ENCODE measurements at regions not wholly inside any gene's neighbourhood (a gene's known extent, or its start where the extent isn't known, plus 50 kb on each side); places are given as distances from the start of the nearest gene placed in this dataset.
"Not testable (repeated sequence)": the region's sequence is repeated elsewhere in the genome, so short reads cannot be mapped to it uniquely, and the experiment has no call there.

GRCh38 chr1:59201341-59201740 lies 95.6 kb upstream of the FGGY start:
- DNase-seq, result no peak
- Histone ChIP-seq H3K27ac (ENCODE audit: low read depth, low read length) (no peak overlapping the region), H3K9ac (ENCODE audit: extremely low read depth, low read length, poor library complexity, severe bottlenecking) (no peak overlapping the region), H3K27me3 (ENCODE audit: control insufficient read depth, insufficient read depth, low read length, poor library complexity, severe bottlenecking) (no peaks in the 10 kb centered on the region), H3K36me3 (ENCODE audit: control insufficient read depth, insufficient read depth, low read length) (no peaks in the 10 kb centered on the region), H3K4me1 (ENCODE audit: control insufficient read depth, insufficient read depth, low read length) (peaks cover 2% of the 10 kb centered on the region), H3K4me3 (ENCODE audit: low read length) (no peak overlapping the region), H3K9me3 (ENCODE audit: control insufficient read depth, low read length) (peaks cover 11% of the 10 kb centered on the region)
- Mint-ChIP-seq H3K4me1 (peaks cover 11% of the 10 kb centered on the region), H3K27ac (no peak overlapping the region), H3K36me3 (ENCODE audit: low read depth) (peaks cover 3% of the 10 kb centered on the region), H3K9me3 (peaks cover 14% of the 10 kb centered on the region), H3K4me3 (no peak overlapping the region), H3K27me3 (ENCODE audit: insufficient read depth) (peaks cover 4% of the 10 kb centered on the region)
- TF ChIP-seq CTCF (conservative IDR thresholded peaks at IDR 0.05), result no peak

- H3K27ac ChIP-seq (ENCODE audit: low read depth, low read length), result no peak overlapping the region
- H3K9ac ChIP-seq (ENCODE audit: extremely low read depth, low read length, poor library complexity, severe bottlenecking), result no peak overlapping the region
- 100% methylated on average over 1 of the region's 1 CpG; no CpG with 5 or more reads in 1 of the 2 experiments for WGBS, 2 experiments (ENCODE audit: insufficient coverage in 1 of 2, insufficient read length in 1 of 2)
- H3K27me3 ChIP-seq (ENCODE audit: control insufficient read depth, insufficient read depth, low read length, poor library complexity, severe bottlenecking), result no peaks in the 10 kb centered on the region
- Mint-ChIP-seq H3K4me1 (peaks cover 13% of the 10 kb centered on the region), H3K27me3 (ENCODE audit: insufficient read depth) (peaks cover 4% of the 10 kb centered on the region), H3K4me3 (no peak overlapping the region), H3K36me3 (ENCODE audit: low read depth) (peaks cover 3% of the 10 kb centered on the region), H3K9me3 (peaks cover 18% of the 10 kb centered on the region), H3K27ac (no peak overlapping the region)
- H3K4me1 ChIP-seq (ENCODE audit: control insufficient read depth, insufficient read depth, low read length), result peaks cover 2% of the 10 kb centered on the region
- TF ChIP-seq CTCF (conservative IDR thresholded peaks at IDR 0.05), result no peak
- H3K9me3 ChIP-seq (ENCODE audit: control insufficient read depth, low read length), result peaks cover 11% of the 10 kb centered on the region
- no peak for DNase-seq
- H3K36me3 ChIP-seq (ENCODE audit: control insufficient read depth, insufficient read depth, low read length), result no peaks in the 10 kb centered on the region
- H3K4me3 ChIP-seq (ENCODE audit: low read length), result no peak overlapping the region
Observed at GRCh38 chr1:59202455-59202854, 94.4 kb upstream of the FGGY start.

GRCh38 chr1:59204001-59204400 lies 92.9 kb upstream of the FGGY start:
- Histone ChIP-seq H3K27ac (ENCODE audit: low read depth, low read length) (no peak overlapping the region), H3K9me3 (ENCODE audit: control insufficient read depth, low read length) (peaks cover 11% of the 10 kb centered on the region), H3K4me1 (ENCODE audit: control insufficient read depth, insufficient read depth, low read length) (peaks cover 2% of the 10 kb centered on the region), H3K36me3 (ENCODE audit: control insufficient read depth, insufficient read depth, low read length) (no peaks in the 10 kb centered on the region), H3K9ac (ENCODE audit: extremely low read depth, low read length, poor library complexity, severe bottlenecking) (no peak overlapping the region), H3K27me3 (ENCODE audit: control insufficient read depth, insufficient read depth, low read length, poor library complexity, severe bottlenecking) (no peaks in the 10 kb centered on the region), H3K4me3 (ENCODE audit: low read length) (no peak overlapping the region)
- Mint-ChIP-seq H3K27ac (no peak overlapping the region), H3K4me3 (no peak overlapping the region), H3K36me3 (ENCODE audit: low read depth) (peaks cover 3% of the 10 kb centered on the region), H3K4me1 (peaks cover 13% of the 10 kb centered on the region), H3K27me3 (ENCODE audit: insufficient read depth) (peaks cover 4% of the 10 kb centered on the region), H3K9me3 (peaks cover 25% of the 10 kb centered on the region)
- DNase-seq, result no peak
- TF ChIP-seq CTCF (conservative IDR thresholded peaks at IDR 0.05), result no peak
- WGBS, 2 experiments (ENCODE audit: insufficient coverage in 1 of 2, insufficient read length in 1 of 2), result 90 to 100% methylated on average over 1 of the region's 1 CpG

GRCh38 chr1:59206616-59207015 lies 90.3 kb upstream of the FGGY start:
- H3K9me3 ChIP-seq (ENCODE audit: control insufficient read depth, low read length), result peaks cover 11% of the 10 kb centered on the region
- not testable (repeated sequence) for H3K36me3 ChIP-seq (ENCODE audit: control insufficient read depth, insufficient read depth, low read length); H3K4me3 ChIP-seq (ENCODE audit: low read length); H3K4me1 Mint-ChIP-seq; H3K9ac ChIP-seq (ENCODE audit: extremely low read depth, low read length, poor library complexity, severe bottlenecking); H3K4me1 ChIP-seq (ENCODE audit: control insufficient read depth, insufficient read depth, low read length); H3K27me3 ChIP-seq (ENCODE audit: control insufficient read depth, insufficient read depth, low read length, poor library complexity, severe bottlenecking); H3K27ac ChIP-seq (ENCODE audit: low read depth, low read length); H3K27ac Mint-ChIP-seq; H3K36me3 Mint-ChIP-seq (ENCODE audit: low read depth); H3K27me3 Mint-ChIP-seq (ENCODE audit: insufficient read depth); H3K4me3 Mint-ChIP-seq
- peaks cover 38% of the 10 kb centered on the region for H3K9me3 Mint-ChIP-seq
- peak; percentile 51 for DNase-seq
- 87% methylated on average over 4 of the region's 4 CpGs; no CpG with 5 or more reads in 1 of the 2 experiments for whole genome bisulfite sequencing, 2 experiments (ENCODE audit: insufficient coverage in 1 of 2, insufficient read length in 1 of 2)

GRCh38 chr1:59210430-59210829 lies 86.5 kb upstream of the FGGY start:
- H3K4me1 Mint-ChIP-seq; H3K4me3 Mint-ChIP-seq; H3K27ac Mint-ChIP-seq; H3K9me3 ChIP-seq (ENCODE audit: control insufficient read depth, low read length); H3K4me3 ChIP-seq (ENCODE audit: low read length); H3K36me3 Mint-ChIP-seq (ENCODE audit: low read depth); H3K27me3 Mint-ChIP-seq (ENCODE audit: insufficient read depth); H3K9ac ChIP-seq (ENCODE audit: extremely low read depth, low read length, poor library complexity, severe bottlenecking); H3K27me3 ChIP-seq (ENCODE audit: control insufficient read depth, insufficient read depth, low read length, poor library complexity, severe bottlenecking); H3K27ac ChIP-seq (ENCODE audit: low read depth, low read length); H3K36me3 ChIP-seq (ENCODE audit: control insufficient read depth, insufficient read depth, low read length); DNase-seq; H3K4me1 ChIP-seq (ENCODE audit: control insufficient read depth, insufficient read depth, low read length): not testable (repeated sequence)
- peaks cover 27% of the 10 kb centered on the region for H3K9me3 Mint-ChIP-seq
- 98 to 100% methylated on average over 2 to 3 of the region's 3 CpGs for WGBS, 2 experiments (ENCODE audit: insufficient coverage in 1 of 2, insufficient read length in 1 of 2)

Measured in endodermal cell (in vitro differentiated cells).